Fibroblast of lung (primary cell): ENCODE measurements at regions not wholly inside any gene's neighbourhood (a gene's known extent, or its start where the extent isn't known, plus 50 kb on each side); places are given as distances from the start of the nearest gene placed in this dataset.
"Not testable (repeated sequence)": the region's sequence is repeated elsewhere in the genome, so short reads cannot be mapped to it uniquely, and the experiment has no call there.

ENCODE experiments used
- EZH2 ChIP-seq: IDR thresholded peaks from 2 replicates; pipeline ENCODE4 v1.5.1; 2012; ENCODE audit warnings: low read length, control low read depth, mild to moderate bottlenecking; ENCODE audit errors: missing control alignments
- TF ChIP-seq, protein P1 (sequence below), 2 donors: IDR thresholded peaks in 1 of 2; conservative IDR thresholded peaks in 1 of 2; 1 replicate in 1 of 2; 2 replicates in 1 of 2; pipeline ENCODE4 v1.5.1; 2011 to 2012; ENCODE audit warnings: low read length in 2 of 2, control low read depth in 1 of 2, inconsistent platforms in 1 of 2, low read depth in 1 of 2, mild to moderate bottlenecking in 1 of 2

DNA sequence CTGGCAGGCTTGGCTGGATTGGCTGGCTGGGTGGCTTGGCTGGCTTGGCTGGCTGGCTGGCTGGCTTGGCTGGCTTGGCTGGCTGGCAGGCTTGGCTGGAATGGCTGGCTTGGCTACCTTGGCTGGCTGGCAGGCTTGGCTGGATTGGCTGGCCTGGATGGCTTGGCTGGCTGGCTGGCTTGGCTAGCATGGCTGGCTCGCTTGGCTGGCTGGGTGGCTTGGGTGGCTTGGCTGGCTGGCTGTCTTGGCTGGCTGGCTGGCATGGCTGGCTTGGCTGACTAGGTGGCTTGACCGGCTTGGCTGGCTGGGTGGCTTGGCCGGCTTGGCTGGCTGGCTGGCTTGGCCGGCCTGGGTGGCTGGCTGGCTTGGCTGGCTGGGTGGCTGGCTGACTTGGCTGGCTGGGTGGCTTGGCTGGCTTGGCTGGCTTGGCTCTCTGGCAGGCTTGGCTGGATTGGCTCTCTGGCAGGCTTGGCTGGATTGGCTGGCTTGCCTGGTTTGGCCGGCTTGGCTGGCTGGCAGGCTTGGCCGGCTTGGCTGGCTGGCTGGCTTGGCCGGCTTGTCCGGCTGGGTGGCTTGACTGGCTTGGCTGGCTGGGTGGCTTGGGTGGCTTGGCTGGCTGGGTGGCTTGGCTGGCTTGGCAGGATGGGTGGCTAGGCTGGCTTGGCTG lies 440.9 kb downstream of the GOLGA6L6 start:
- TF ChIP-seq EZH2, result not testable (repeated sequence)
- TF ChIP-seq, protein P1, sequence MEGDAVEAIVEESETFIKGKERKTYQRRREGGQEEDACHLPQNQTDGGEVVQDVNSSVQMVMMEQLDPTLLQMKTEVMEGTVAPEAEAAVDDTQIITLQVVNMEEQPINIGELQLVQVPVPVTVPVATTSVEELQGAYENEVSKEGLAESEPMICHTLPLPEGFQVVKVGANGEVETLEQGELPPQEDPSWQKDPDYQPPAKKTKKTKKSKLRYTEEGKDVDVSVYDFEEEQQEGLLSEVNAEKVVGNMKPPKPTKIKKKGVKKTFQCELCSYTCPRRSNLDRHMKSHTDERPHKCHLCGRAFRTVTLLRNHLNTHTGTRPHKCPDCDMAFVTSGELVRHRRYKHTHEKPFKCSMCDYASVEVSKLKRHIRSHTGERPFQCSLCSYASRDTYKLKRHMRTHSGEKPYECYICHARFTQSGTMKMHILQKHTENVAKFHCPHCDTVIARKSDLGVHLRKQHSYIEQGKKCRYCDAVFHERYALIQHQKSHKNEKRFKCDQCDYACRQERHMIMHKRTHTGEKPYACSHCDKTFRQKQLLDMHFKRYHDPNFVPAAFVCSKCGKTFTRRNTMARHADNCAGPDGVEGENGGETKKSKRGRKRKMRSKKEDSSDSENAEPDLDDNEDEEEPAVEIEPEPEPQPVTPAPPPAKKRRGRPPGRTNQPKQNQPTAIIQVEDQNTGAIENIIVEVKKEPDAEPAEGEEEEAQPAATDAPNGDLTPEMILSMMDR (conservative IDR thresholded peaks at IDR 0.05 in 1 of 2, IDR thresholded peaks at IDR 0.05 in 1 of 2; ENCODE audit: low read depth in 1 of 2, low read length in 2 of 2), result not testable (repeated sequence)
